GM23248 (cell line): ENCODE measurements at regions not wholly inside any gene's neighbourhood (a gene's known extent, or its start where the extent isn't known, plus 50 kb on each side); places are given as distances from the start of the nearest gene placed in this dataset.

Source experiments
- EZH2 ChIP-seq: fragments of 200-600 bp; sonication (generic); IDR thresholded peaks from 2 replicates; pipeline ENCODE4 v1.6.1; 2018; ENCODE audit warnings: antibody characterized with exemption, mild to moderate bottlenecking; ENCODE audit not compliant: insufficient read depth, poor library complexity, severe bottlenecking
- EZH2phosphoT487 ChIP-seq: fragments of 200-600 bp; sonication (generic); IDR thresholded peaks from 2 replicates; pipeline ENCODE4 v1.6.1; 2018; ENCODE audit warnings: antibody characterized with exemption, moderate library complexity, mild to moderate bottlenecking, low read depth; ENCODE audit not compliant: insufficient read depth

DNA sequence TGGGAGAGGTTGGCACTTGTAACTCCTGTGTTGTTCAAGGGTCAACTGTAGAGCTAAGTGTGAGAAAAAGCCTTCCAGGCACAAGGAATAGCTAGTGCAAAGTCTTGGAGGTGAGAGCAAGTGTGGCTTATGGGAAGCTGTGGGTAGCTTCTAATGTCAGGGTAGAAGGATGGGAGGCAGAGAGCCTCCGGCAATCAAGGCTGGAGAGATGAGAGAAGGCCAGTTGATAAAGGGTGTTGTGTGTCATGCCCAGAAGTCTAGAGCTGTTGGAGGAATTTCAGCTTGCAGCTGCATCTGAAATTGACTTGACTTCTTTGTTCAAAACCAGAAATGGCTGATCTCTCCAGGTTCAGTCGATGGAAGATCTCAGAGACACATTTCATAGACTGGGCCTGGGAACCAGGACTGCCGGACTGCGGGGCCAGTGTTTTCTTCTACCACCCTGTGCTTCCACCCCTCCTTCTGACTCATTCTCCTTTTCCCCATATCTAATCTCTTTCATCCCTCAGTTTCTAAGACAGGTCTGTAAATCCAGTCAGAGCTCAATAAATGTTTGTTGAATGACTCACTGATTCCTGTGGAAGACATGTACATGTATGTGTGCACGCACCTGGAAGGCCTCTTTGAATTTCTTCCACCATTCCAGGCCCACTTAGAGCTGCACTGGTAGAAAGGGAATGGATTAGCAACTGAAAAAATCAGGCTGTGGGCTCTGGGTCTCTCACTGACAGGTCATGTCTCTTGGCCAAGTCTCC is 67.8 kb upstream of the KLF4 start:
- TF ChIP-seq EZH2, result no peak
- no peak for TF ChIP-seq EZH2phosphoT487
